ENCODE measurements at regions not wholly inside any gene's neighbourhood (a gene's known extent, or its start where the extent isn't known, plus 50 kb on each side); places are given as distances from the start of the nearest gene placed in this dataset.

DNA sequence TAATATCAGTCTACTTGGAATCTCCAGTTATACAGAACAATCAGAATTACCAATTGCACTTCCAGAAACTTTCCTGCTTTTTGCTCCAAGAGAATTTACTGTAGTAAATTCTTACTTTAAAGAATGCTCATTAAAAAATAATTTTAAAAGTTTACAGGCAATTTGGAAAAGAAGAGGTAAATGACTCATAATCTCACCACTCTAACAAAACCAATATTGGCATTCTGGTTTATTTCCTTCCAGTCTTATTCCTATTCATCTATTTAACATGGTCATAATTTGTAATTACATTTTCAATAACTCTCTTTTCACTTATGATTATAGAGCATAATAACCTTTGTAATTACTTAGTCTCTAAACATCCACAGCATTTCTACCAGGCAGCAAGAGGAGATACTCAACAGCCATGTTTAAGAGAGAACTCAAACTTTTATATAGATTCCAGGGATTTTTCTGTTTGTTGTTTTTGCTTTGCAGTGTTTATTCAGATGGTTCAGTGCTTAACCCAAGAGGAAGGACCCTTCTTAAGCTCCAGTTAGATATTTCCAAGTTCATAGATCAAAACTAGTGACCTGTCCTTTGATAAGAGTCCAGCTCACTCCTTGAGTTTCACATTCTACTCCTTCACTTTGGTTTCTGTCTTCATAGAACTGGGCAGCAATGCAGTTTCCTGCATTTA lies 464.7 kb downstream of the TXNL1 start:
- DNase-seq (ENCODE audit: insufficient read length, low spot score): no peak
- no peak for TF ChIP-seq POU2F2 (IDR thresholded peaks at IDR 0.05; ENCODE audit: low read depth, low read length)
- no peak for TF ChIP-seq PAX5 (IDR thresholded peaks at IDR 0.05; ENCODE audit: insufficient read depth, low read length, severe bottlenecking)
- TF ChIP-seq POLR2A (IDR thresholded peaks at IDR 0.05; ENCODE audit: low read depth, low read length): no peak
- no peak for TF ChIP-seq SPI1 (IDR thresholded peaks at IDR 0.05; ENCODE audit: low read depth, low read length)
- TF ChIP-seq POLR2AphosphoS5 (IDR thresholded peaks at IDR 0.05; ENCODE audit: low read depth, low read length): no peak
- TF ChIP-seq TAF1 (IDR thresholded peaks at IDR 0.05; ENCODE audit: low read depth, low read length): no peak
- no peak for FAIRE-seq

DNA sequence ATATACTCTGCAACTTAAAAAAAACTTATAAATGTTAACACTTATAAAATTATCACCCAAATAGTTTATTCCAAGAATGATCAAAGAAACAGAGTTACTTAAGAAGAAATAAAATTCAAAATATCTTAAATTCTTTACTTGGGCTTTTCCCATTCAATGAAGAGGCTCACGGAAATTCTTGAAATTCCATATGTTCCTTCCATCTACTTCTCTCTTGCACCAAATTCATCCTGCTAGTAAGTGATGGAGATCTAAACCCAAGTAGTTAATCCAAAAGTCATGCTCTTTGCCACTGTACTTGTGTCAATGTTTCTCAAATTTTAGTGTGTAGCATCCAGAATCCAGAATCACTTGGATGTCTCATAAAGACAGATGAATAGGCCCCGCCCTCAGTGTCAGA lies 465.9 kb downstream of the TXNL1 start:
- TF ChIP-seq POLR2AphosphoS5 (IDR thresholded peaks at IDR 0.05; ENCODE audit: low read depth, low read length): no peak
- no peak for TF ChIP-seq POU2F2 (IDR thresholded peaks at IDR 0.05; ENCODE audit: low read depth, low read length)
- TF ChIP-seq POLR2A (IDR thresholded peaks at IDR 0.05; ENCODE audit: low read depth, low read length): no peak
- TF ChIP-seq SPI1 (IDR thresholded peaks at IDR 0.05; ENCODE audit: low read depth, low read length): no peak
- no peak for TF ChIP-seq PAX5 (IDR thresholded peaks at IDR 0.05; ENCODE audit: insufficient read depth, low read length, severe bottlenecking)
- TF ChIP-seq TAF1 (IDR thresholded peaks at IDR 0.05; ENCODE audit: low read depth, low read length): no peak
- no peak for FAIRE-seq
- no peak for DNase-seq (ENCODE audit: insufficient read length, low spot score)

DNA sequence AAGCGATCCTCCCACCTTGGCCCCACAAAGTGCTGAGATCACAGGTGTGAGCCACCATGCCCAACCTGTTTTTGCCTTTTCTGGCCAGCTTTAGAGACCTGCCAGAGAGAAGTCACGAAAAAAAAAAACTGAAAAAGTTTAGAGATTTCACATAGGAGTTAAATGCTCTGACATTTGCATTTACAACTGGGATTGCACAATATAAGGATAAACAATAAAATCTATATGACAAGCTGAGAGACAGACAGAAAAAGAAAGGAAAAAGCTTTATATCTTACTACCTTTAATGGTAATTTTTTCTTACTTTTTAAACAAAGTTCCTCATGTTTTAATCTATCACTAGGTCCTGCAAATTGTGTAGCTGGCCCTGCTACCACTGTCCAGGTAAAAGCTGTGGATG lies 466.5 kb downstream of the TXNL1 start:
- no peak for TF ChIP-seq TAF1 (IDR thresholded peaks at IDR 0.05; ENCODE audit: low read depth, low read length)
- TF ChIP-seq POLR2AphosphoS5 (IDR thresholded peaks at IDR 0.05; ENCODE audit: low read depth, low read length): no peak
- no peak for TF ChIP-seq POU2F2 (IDR thresholded peaks at IDR 0.05; ENCODE audit: low read depth, low read length)
- TF ChIP-seq POLR2A (IDR thresholded peaks at IDR 0.05; ENCODE audit: low read depth, low read length): no peak
- no peak for TF ChIP-seq PAX5 (IDR thresholded peaks at IDR 0.05; ENCODE audit: insufficient read depth, low read length, severe bottlenecking)
- no peak for TF ChIP-seq SPI1 (IDR thresholded peaks at IDR 0.05; ENCODE audit: low read depth, low read length)
- FAIRE-seq (no peak), DNase-seq (ENCODE audit: insufficient read length, low spot score) (no peak)

DNA sequence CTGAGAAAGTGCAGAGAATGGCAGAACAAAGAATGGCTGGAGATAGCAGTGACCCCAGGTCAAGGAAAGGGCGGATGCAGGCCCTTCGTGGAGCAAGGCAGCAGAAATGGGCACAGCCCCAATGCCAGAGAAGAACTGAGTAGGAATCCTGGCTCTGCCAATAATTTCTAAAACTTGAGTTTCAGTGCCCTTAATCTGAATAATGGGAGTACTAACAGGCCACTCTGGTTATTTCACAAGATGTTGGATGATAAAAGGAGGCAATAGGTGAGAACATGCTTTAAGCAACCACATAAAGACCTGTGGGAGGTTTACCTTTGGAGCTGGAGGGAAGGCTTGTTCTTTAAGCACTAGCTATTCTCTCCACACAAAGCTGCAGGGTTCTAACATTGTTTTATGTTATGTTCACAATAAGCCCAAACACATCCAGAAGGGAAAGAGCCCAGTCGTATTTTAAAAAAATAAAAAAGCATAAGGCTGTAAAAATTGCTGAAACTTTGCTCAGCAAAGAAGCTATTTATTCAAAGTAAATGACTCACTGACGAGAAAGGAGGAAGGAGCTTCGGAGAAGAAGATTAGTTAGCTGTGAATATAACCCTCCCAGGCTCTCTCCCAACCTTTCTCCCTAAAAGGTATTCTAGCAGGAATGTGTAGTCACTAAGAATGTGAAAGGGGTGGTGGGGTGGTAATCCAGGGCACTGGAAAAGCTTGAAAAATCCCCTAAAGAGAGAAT lies 470.2 kb downstream of the TXNL1 start:
- no peak for DNase-seq (ENCODE audit: insufficient read length, low spot score)
- FAIRE-seq: no peak
- TF ChIP-seq POU2F2 (IDR thresholded peaks at IDR 0.05; ENCODE audit: low read depth, low read length): no peak
- no peak for TF ChIP-seq POLR2AphosphoS5 (IDR thresholded peaks at IDR 0.05; ENCODE audit: low read depth, low read length)
- no peak for TF ChIP-seq POLR2A (IDR thresholded peaks at IDR 0.05; ENCODE audit: low read depth, low read length)
- TF ChIP-seq SPI1 (IDR thresholded peaks at IDR 0.05; ENCODE audit: low read depth, low read length): no peak
- no peak for TF ChIP-seq TAF1 (IDR thresholded peaks at IDR 0.05; ENCODE audit: low read depth, low read length)
- TF ChIP-seq PAX5 (IDR thresholded peaks at IDR 0.05; ENCODE audit: insufficient read depth, low read length, severe bottlenecking): no peak

DNA sequence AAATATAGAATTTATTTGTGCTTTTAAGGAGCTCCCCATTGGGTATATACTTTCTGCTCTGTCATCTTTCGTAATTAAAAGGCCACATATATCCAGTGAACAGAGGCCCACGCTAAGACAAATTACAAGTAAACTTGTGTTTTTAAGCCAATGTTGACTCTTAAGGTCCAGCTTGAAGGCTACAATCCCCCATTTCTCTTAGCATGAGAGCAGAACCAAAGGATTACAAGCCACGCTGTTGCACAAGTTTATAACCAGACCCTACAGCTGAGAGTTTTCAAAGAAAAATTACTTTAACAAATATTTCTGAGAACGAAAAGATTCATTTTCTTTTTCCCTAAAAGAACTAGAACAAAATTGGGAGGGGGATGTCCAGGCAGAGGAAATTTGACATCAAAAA lies 471.0 kb downstream of the TXNL1 start:
- no peak for FAIRE-seq
- no peak for TF ChIP-seq POLR2AphosphoS5 (IDR thresholded peaks at IDR 0.05; ENCODE audit: low read depth, low read length)
- TF ChIP-seq POU2F2 (IDR thresholded peaks at IDR 0.05; ENCODE audit: low read depth, low read length): no peak
- TF ChIP-seq POLR2A (IDR thresholded peaks at IDR 0.05; ENCODE audit: low read depth, low read length): no peak
- TF ChIP-seq SPI1 (IDR thresholded peaks at IDR 0.05; ENCODE audit: low read depth, low read length): no peak
- no peak for TF ChIP-seq PAX5 (IDR thresholded peaks at IDR 0.05; ENCODE audit: insufficient read depth, low read length, severe bottlenecking)
- TF ChIP-seq TAF1 (IDR thresholded peaks at IDR 0.05; ENCODE audit: low read depth, low read length): no peak
- no peak for DNase-seq (ENCODE audit: insufficient read length, low spot score)

DNA sequence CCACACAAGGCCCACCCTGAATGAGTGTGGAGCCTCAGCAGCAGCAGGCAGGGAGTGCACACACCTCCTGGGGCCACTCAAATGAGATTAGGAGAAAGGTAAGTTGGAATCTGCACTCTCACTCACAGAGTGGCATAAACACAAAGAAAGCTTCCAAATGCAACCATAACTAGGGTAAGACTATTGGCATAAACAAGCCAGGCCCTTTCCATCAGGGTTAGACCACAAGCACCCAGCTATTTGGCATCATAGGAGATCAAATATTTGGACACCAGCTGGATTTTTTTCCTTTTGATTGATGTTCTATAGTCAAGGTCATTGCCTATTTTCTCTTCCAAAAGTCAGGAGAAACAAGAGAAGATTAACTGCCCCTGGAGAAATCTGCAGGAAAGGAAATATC lies 471.5 kb downstream of the TXNL1 start:
- no peak for FAIRE-seq

DNA sequence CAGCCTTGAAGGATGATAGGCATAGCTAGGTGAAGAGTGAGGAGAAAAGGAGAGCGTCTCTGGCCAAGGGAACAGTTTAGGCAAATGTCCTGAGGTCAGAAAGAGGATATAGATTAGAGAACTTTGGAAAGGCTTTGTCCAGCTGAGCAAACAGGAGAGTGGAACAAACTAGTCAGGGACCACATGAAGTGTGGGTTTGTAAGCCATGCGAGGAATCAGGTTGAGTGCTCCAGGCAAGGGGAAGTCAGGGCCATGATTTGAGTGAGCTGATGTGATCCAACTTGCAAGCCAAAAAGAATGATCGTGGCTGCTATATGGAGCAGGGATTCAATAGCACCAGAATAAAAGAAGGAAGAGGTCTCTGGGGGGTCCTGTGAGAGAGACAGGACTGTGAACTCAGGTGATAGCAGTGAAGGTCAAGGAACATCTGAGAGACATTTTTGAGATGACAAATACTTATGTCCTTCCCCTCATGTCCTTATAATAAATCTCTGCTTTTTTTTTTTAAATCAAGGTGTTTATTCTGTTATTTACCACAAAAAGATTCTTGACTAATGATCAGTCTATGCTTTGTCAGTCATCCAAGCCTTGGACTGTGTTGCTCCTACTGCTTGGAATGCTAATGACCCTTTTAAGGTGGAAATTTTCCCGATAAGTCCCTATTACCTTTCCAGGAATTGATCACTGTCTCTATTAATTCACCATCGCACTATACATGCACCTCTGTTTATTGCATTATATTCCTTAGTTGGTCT lies 472.6 kb downstream of the TXNL1 start:
- FAIRE-seq (no peak), DNase-seq (ENCODE audit: insufficient read length, low spot score) (no peak)
- no peak for TF ChIP-seq POLR2AphosphoS5 (IDR thresholded peaks at IDR 0.05; ENCODE audit: low read depth, low read length)
- no peak for TF ChIP-seq SPI1 (IDR thresholded peaks at IDR 0.05; ENCODE audit: low read depth, low read length)
- no peak for TF ChIP-seq POLR2A (IDR thresholded peaks at IDR 0.05; ENCODE audit: low read depth, low read length)
- TF ChIP-seq TAF1 (IDR thresholded peaks at IDR 0.05; ENCODE audit: low read depth, low read length): no peak
- TF ChIP-seq PAX5 (IDR thresholded peaks at IDR 0.05; ENCODE audit: insufficient read depth, low read length, severe bottlenecking): no peak
- TF ChIP-seq POU2F2 (IDR thresholded peaks at IDR 0.05; ENCODE audit: low read depth, low read length): no peak

More for the DNA sequence above, 471.5 kb downstream of the TXNL1 start:
- DNase-seq (ENCODE audit: insufficient read length, low spot score): no peak
- TF ChIP-seq PAX5 (IDR thresholded peaks at IDR 0.05; ENCODE audit: insufficient read depth, low read length, severe bottlenecking): no peak
- no peak for TF ChIP-seq TAF1 (IDR thresholded peaks at IDR 0.05; ENCODE audit: low read depth, low read length)

DNA sequence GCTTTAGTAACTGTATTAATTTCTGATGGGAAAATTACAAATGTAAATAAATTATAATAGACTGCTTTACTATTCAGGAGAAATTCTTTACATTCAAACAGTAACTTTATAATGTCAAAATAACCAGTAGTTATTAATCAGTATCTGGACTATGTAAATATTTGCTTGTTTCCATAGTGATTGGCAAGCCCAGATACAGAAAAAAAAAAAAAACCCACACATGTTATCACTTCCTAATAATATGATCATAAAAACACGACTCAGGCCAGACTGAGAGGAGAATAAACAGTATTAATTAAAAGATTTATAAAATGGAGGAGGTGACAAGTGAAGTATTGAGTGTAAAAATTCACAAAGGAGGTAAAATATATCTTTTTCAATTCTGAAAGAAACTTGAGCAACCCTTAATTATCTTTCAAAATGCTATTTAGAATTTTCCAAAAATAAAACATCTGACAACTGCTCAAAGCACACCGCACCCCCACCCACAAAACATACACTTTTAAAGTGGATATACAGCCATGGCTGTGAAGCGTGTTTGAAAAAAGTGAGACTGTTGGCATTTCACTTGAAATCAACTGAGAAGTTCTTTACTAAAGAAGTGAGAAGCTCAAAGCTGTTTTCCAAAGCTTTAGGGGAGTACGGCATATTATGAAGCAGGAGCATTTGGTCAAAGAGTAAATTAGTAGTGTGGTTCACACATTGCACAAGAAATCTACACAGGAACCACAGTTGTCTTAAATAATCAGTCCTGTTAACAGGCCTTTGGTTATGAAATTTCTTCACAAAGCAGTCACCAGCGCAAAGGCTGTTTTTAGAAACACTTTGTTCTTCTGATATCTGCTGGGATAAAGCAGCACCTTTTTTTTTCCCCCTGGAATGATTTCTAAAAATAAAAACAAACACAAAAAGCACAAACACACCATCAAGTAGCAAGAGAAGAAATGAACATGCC lies 475.8 kb downstream of the TXNL1 start:
- FAIRE-seq (no peak), DNase-seq (ENCODE audit: insufficient read length, low spot score) (no peak)
- TF ChIP-seq SPI1 (IDR thresholded peaks at IDR 0.05; ENCODE audit: low read depth, low read length) (no peak), POLR2A (IDR thresholded peaks at IDR 0.05; ENCODE audit: low read depth, low read length) (no peak), POLR2AphosphoS5 (IDR thresholded peaks at IDR 0.05; ENCODE audit: low read depth, low read length) (no peak), TAF1 (IDR thresholded peaks at IDR 0.05; ENCODE audit: low read depth, low read length) (no peak), PAX5 (IDR thresholded peaks at IDR 0.05; ENCODE audit: insufficient read depth, low read length, severe bottlenecking) (no peak), POU2F2 (IDR thresholded peaks at IDR 0.05; ENCODE audit: low read depth, low read length) (no peak)

Measured in GM12891 (cell line).